BE2C (cell line): ENCODE measurements at regions not wholly inside any gene's neighbourhood (a gene's known extent, or its start where the extent isn't known, plus 50 kb on each side); places are given as distances from the start of the nearest gene placed in this dataset.

Experiments used
- DNase-seq: peaks from one replicate; pipeline ENCODE4 v3.0.0-alpha.2; 2020
- H3K27me3 ChIP-seq: fragments of 250-450 bp; sonication (Bioruptor Pico); 2 replicates; pipeline ENCODE4 v1.5.1; 2020; ENCODE audit warnings: mild to moderate bottlenecking
- H3K36me3 ChIP-seq: fragments of 250-450 bp; sonication (Bioruptor Pico); 2 replicates; pipeline ENCODE4 v1.5.1; 2020; ENCODE audit warnings: mild to moderate bottlenecking
- H3K4me1 ChIP-seq: fragments of 250-450 bp; sonication (Bioruptor Pico); 2 replicates; pipeline ENCODE4 v1.5.1; 2020
- H3K4me3 ChIP-seq: 2 replicates; pipeline ENCODE4 v1.5.1; 2011; ENCODE audit warnings: low read depth, low read length
- H3K9me3 ChIP-seq: fragments of 250-450 bp; sonication (Bioruptor Pico); 2 replicates; pipeline ENCODE4 v1.5.1; 2020
- TF ChIP-seq, protein P1 (sequence below): IDR thresholded peaks from 2 replicates; pipeline ENCODE4 v1.5.1; 2012; ENCODE audit warnings: mild to moderate bottlenecking, low read depth, low read length

DNA sequence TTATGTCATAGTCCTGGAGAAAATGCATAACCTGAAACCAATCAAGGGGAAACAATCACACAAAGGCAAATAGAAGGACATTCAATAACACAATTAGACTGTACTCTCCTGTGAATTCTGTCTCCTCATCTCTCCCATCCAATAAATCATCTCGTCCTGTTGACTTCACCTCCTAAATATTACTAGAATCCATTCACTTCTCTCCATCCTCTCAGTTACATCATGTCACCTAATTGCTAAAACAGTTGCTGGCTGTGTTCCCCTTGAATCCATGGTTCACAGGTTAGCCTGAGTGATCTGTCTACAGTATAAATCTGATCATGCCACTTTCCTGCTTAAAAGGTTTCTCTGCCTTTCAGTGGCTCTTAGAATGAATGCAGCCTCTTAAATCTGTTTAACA lies 220.2 kb downstream of the TGFB2 start:
- TF ChIP-seq, protein P1, sequence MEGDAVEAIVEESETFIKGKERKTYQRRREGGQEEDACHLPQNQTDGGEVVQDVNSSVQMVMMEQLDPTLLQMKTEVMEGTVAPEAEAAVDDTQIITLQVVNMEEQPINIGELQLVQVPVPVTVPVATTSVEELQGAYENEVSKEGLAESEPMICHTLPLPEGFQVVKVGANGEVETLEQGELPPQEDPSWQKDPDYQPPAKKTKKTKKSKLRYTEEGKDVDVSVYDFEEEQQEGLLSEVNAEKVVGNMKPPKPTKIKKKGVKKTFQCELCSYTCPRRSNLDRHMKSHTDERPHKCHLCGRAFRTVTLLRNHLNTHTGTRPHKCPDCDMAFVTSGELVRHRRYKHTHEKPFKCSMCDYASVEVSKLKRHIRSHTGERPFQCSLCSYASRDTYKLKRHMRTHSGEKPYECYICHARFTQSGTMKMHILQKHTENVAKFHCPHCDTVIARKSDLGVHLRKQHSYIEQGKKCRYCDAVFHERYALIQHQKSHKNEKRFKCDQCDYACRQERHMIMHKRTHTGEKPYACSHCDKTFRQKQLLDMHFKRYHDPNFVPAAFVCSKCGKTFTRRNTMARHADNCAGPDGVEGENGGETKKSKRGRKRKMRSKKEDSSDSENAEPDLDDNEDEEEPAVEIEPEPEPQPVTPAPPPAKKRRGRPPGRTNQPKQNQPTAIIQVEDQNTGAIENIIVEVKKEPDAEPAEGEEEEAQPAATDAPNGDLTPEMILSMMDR: no peak
- DNase-seq: no peak
- no peaks in the 10 kb centered on the region for H3K4me1 ChIP-seq
- H3K4me3 ChIP-seq: no peak overlapping the region
- H3K36me3 ChIP-seq: no peaks in the 10 kb centered on the region
- H3K9me3 ChIP-seq: no peaks in the 10 kb centered on the region
- H3K27me3 ChIP-seq: no peaks in the 10 kb centered on the region

DNA sequence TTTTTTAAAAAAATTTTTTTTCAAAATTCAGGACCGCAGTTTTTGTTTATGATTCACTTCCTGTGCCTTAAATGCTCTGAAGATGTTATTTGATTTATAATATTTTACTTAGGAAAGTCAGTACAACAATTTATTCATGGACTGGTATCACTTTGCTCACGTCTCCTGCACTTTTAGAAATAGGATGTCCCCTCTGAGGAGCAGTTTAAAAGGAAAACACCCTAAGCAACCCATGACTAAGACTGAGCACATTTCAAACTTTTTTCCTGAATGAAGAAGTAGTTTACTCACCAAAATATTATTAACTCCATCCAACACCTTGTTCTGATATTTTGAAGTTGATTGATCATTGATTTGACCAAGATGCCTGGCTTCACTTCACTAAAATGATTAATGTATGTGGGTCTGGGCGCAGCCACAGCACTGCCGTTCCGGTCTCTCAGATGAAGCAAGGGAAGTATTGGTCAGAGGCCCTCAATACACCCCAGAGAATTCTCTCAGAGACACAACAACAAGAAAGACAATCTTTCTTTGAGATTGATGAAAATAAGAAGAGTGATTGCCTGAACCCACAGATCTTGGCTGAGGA lies 223.9 kb downstream of the TGFB2 start:
- no peak for DNase-seq
- H3K27me3 ChIP-seq: no peaks in the 10 kb centered on the region
- H3K4me3 ChIP-seq: no peak overlapping the region
- TF ChIP-seq, protein P1: no peak
- no peaks in the 10 kb centered on the region for H3K36me3 ChIP-seq
- no peaks in the 10 kb centered on the region for H3K4me1 ChIP-seq
- H3K9me3 ChIP-seq: no peaks in the 10 kb centered on the region

DNA sequence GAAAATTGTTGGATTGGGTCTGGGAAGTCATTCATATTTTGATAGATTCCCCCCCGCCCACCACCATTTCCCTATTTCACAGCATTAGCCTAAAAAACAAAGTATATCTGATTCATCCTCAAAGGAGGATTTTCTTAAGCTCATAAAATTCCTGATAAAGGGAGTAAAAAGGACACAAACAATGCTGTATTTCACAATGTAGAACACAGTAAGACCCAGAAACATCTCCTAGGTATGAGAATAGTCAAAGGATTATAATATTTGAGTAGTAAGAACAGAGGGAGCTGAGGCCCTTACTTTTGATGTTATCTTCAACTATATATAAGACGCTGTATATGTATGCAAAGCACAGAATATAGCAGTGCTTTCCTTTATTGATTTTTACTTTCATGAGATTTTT lies 225.3 kb downstream of the TGFB2 start:
- Histone ChIP-seq H3K36me3 (no peaks in the 10 kb centered on the region), H3K4me1 (no peaks in the 10 kb centered on the region), H3K4me3 (no peak overlapping the region), H3K9me3 (no peaks in the 10 kb centered on the region), H3K27me3 (no peaks in the 10 kb centered on the region)
- DNase-seq: no peak
- TF ChIP-seq, protein P1: no peak

DNA sequence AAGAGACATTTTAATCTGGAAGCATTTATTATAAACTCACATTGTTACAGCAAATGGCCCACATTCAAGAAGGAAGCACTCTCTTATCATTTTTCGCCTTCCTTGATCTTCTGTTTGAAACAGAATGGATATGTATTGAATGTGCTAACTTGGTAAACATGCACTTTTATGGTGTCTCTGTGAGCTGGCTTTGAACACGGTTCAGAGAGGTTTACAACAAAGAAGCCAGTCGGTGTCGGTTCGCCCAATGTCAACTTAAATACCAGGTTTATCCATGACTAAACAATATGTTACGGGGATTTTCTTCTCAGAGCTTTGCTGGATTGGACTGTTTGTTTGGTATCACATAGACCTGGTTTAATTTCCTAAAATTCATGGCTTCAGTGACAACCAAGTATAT lies 226.4 kb downstream of the TGFB2 start:
- no peak for DNase-seq
- H3K4me1 ChIP-seq: no peaks in the 10 kb centered on the region
- TF ChIP-seq, protein P1: no peak
- H3K27me3 ChIP-seq: no peaks in the 10 kb centered on the region
- no peaks in the 10 kb centered on the region for H3K36me3 ChIP-seq
- H3K9me3 ChIP-seq: no peaks in the 10 kb centered on the region
- no peak overlapping the region for H3K4me3 ChIP-seq

DNA sequence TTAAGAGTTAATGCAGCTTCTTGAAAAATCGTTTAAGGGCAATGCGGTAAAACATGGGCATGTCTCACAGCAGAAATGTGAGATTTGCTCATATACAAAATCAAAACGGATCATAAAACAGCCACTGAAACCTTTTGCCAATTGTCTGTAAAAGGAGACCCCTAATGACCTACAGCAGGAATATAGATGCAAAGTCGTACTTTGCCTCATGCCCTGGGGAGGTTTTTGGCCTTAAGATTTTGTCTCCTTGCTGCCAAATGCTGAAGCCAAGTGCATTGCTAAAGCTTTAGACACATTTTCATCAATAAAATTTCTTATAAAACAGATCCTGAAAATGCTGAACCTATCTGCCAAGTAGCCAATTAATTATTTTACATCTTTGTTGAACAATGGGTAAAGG lies 226.9 kb downstream of the TGFB2 start:
- DNase-seq: no peak
- H3K27me3 ChIP-seq: no peaks in the 10 kb centered on the region
- H3K9me3 ChIP-seq: no peaks in the 10 kb centered on the region
- TF ChIP-seq, protein P1: no peak
- H3K4me1 ChIP-seq: no peaks in the 10 kb centered on the region
- no peak overlapping the region for H3K4me3 ChIP-seq
- H3K36me3 ChIP-seq: no peaks in the 10 kb centered on the region

DNA sequence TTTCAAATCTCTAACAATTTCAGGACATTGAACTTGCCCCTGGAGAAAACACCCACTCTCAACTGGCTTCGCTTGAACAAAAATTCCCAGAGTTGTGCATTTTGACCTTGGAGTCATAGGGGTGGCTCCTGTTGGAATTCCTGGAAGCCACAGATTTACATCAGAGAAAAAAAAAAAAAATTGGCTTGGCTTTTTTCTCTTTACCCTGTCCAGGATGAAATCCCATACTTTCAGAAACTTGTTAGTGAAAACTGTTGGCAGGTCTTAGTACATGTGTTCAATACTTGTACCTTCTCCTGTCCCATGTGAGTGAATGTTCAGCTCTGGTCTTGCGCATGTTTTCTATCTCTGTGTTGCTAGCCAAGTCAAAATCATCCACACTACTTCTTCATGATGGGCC lies 228.8 kb downstream of the TGFB2 start:
- Histone ChIP-seq H3K9me3 (no peaks in the 10 kb centered on the region), H3K4me1 (no peaks in the 10 kb centered on the region), H3K27me3 (no peaks in the 10 kb centered on the region), H3K36me3 (no peaks in the 10 kb centered on the region), H3K4me3 (no peak overlapping the region)
- TF ChIP-seq, protein P1: no peak
- DNase-seq: no peak
